HG02571 (cell line): ENCODE measurements at regions not wholly inside any gene's neighbourhood (a gene's known extent, or its start where the extent isn't known, plus 50 kb on each side); places are given as distances from the start of the nearest gene placed in this dataset.
"Not testable (repeated sequence)": the region's sequence is repeated elsewhere in the genome, so short reads cannot be mapped to it uniquely, and the experiment has no call there.

Experiments used
- ATAC-seq: cut with Tn5 transposase; IDR thresholded peaks from one replicate; pipeline ENCODE4 v1.9.1; 2021; ENCODE audit warnings: mild to moderate bottlenecking, moderate library complexity; ENCODE audit not compliant: unreplicated experiment

GRCh38 chr3:124620600-124621063 is 109.6 kb upstream of the UMPS start:
- peak; percentile 58 for ATAC-seq

- no peak for ATAC-seq
These were observed 108.8 kb upstream of the UMPS start for GRCh38 chr3:124621498-124621897.

GRCh38 chr3:124625074-124625473 is 105.2 kb upstream of the UMPS start:
- ATAC-seq = no peak

- no peak for ATAC-seq
These were observed 102.7 kb upstream of the UMPS start for GRCh38 chr3:124627501-124627908.

- ATAC-seq = no peak
These were observed 101.4 kb upstream of the UMPS start for GRCh38 chr3:124628863-124629262.

- no peak for ATAC-seq
These were observed 100.8 kb upstream of the UMPS start for GRCh38 chr3:124629497-124629896.

- no peak for ATAC-seq
These were observed 99.3 kb upstream of the UMPS start for GRCh38 chr3:124630960-124631359.

- no peak for ATAC-seq
These were observed 98.5 kb upstream of the UMPS start for GRCh38 chr3:124631727-124632126.

GRCh38 chr3:124632566-124633140 is 97.6 kb upstream of the UMPS start:
- no peak for ATAC-seq

- ATAC-seq = no peak
These were observed 96.7 kb upstream of the UMPS start for GRCh38 chr3:124633524-124633923.

GRCh38 chr3:124634210-124635168 is 95.8 kb upstream of the UMPS start:
- no peak for ATAC-seq

- ATAC-seq = no peak
These were observed 95.1 kb upstream of the UMPS start for GRCh38 chr3:124635169-124635539.

GRCh38 chr3:124636101-124636862 is 94.0 kb upstream of the UMPS start:
- ATAC-seq = no peak

- no peak for ATAC-seq
These were observed 93.4 kb upstream of the UMPS start for GRCh38 chr3:124636863-124637296.

- no peak for ATAC-seq
These were observed 90.6 kb upstream of the UMPS start for GRCh38 chr3:124639406-124640237.

- no peak for ATAC-seq
These were observed 89.5 kb upstream of the UMPS start for GRCh38 chr3:124640635-124641306.

- no peak for ATAC-seq
These were observed 86.8 kb upstream of the UMPS start for GRCh38 chr3:124643453-124643852.

- not testable (repeated sequence) for ATAC-seq
These were observed 84.1 kb upstream of the UMPS start for GRCh38 chr3:124646186-124646585.

GRCh38 chr3:124648551-124648950 is 81.7 kb upstream of the UMPS start:
- no peak for ATAC-seq

GRCh38 chr3:124650798-124651197 is 79.5 kb upstream of the UMPS start:
- no peak for ATAC-seq
